ENCODE measurements at regions not wholly inside any gene's neighbourhood (a gene's known extent, or its start where the extent isn't known, plus 50 kb on each side); places are given as distances from the start of the nearest gene placed in this dataset.
"Not testable (repeated sequence)": the region's sequence is repeated elsewhere in the genome, so short reads cannot be mapped to it uniquely, and the experiment has no call there.

DNA sequence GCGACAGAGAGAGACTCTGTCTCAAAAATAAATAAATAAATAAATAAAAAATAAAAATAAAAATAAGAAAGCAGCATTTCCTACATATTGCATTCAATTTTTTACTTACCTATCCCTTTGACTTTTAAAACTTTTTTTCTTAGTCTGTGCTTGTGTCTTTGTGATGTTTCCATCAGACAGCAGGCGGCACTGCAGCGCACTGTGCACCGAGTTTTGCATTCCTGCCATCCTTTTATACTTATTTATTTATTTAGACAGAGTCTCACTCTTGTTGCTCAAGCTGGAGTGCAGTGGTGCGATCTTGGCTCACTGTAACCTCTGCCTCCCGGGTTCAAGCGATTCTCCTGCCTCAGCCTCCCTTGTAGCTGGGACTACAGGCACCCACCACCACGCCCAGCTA lies 203.9 kb downstream of the SPATA31A1 start:
- H3K27me3 ChIP-seq (replicated peaks in 1 of 4; ENCODE audit: control extremely low read depth in 1 of 4, control insufficient read depth in 3 of 4, insufficient read depth in 4 of 4, low read length in 3 of 4); H3K27ac ChIP-seq (ENCODE audit: low read length in 2 of 2); H3K4me1 ChIP-seq (ENCODE audit: control insufficient read depth in 2 of 2, insufficient read depth in 2 of 2, low read length in 2 of 2); intact Hi-C loops (cut with micrococcal nuclease); H3K4me3 Mint-ChIP-seq; H4K20me1 ChIP-seq (ENCODE audit: control insufficient read depth, insufficient read depth, low read length, poor library complexity, severe bottlenecking); H3K79me2 ChIP-seq (ENCODE audit: control insufficient read depth, insufficient read depth, low read length); H3K9me3 ChIP-seq (ENCODE audit: control extremely low read depth in 1 of 3, control insufficient read depth in 2 of 3, insufficient read depth in 1 of 3, low read length in 2 of 3); H3K36me3 ChIP-seq (replicated peaks in 1 of 2; ENCODE audit: control extremely low read depth in 1 of 2, control insufficient read depth in 1 of 2, extremely low read depth in 1 of 2, insufficient read depth in 2 of 2, low read length in 1 of 2); H3K4me2 ChIP-seq (replicated peaks; ENCODE audit: low read depth, low read length, poor library complexity, severe bottlenecking); H3K27me3 Mint-ChIP-seq; H2AFZ ChIP-seq (ENCODE audit: insufficient read depth, low read depth, low read length, poor library complexity, severe bottlenecking); H3K9me3 Mint-ChIP-seq (ENCODE audit: insufficient read depth); DNase-seq; H3K9ac ChIP-seq (ENCODE audit: low read length); H3K4me1 Mint-ChIP-seq; H3K4me3 ChIP-seq (ENCODE audit: control extremely low read depth in 1 of 5, extremely low read depth in 1 of 5, insufficient read depth in 1 of 5, low read depth in 2 of 5, low read length in 4 of 5); H3K27ac Mint-ChIP-seq; CTCF ChIA-PET; POLR2A ChIA-PET: not testable (repeated sequence)
- 100% methylated on average over 2 of the region's 8 CpGs for WGBS (ENCODE audit: insufficient coverage)
- peak; percentile 41 for ATAC-seq (ENCODE audit: low read depth)
- TF ChIP-seq CTCF (IDR thresholded peaks at IDR 0.05) = peak; percentile 45

DNA sequence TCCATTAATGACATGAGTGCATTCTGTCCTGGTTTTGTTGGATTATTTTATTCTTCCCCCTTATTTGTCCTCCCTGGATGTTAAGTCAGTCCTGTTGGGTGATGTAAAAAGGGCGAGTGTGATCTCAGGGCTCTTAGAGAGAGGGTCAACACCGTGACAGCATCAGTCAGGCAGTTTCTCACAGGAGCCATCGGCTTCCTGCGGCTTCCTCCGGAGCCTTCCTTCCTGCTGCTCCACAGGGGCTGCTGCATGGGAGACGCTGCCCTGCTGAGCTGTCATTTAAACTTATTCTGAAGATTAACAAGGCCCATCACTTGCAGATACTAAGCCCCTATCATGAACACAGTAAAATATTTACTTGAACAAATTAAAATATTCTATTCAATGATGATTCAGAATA lies 211.3 kb downstream of the SPATA31A1 start:
- H3K27me3 ChIP-seq (replicated peaks in 1 of 4; ENCODE audit: control extremely low read depth in 1 of 4, control insufficient read depth in 3 of 4, insufficient read depth in 4 of 4, low read length in 3 of 4); ATAC-seq (ENCODE audit: low read depth); H3K27ac ChIP-seq (ENCODE audit: low read length in 2 of 2); DNase-seq; H4K20me1 ChIP-seq (ENCODE audit: control insufficient read depth, insufficient read depth, low read length, poor library complexity, severe bottlenecking); H3K79me2 ChIP-seq (ENCODE audit: control insufficient read depth, insufficient read depth, low read length); H3K27me3 Mint-ChIP-seq; CTCF ChIA-PET; H3K4me2 ChIP-seq (replicated peaks; ENCODE audit: low read depth, low read length, poor library complexity, severe bottlenecking); H3K9ac ChIP-seq (ENCODE audit: low read length); intact Hi-C loops (cut with micrococcal nuclease); H3K4me1 Mint-ChIP-seq; H3K4me1 ChIP-seq (ENCODE audit: control insufficient read depth in 2 of 2, insufficient read depth in 2 of 2, low read length in 2 of 2); H3K4me3 ChIP-seq (ENCODE audit: control extremely low read depth in 1 of 5, extremely low read depth in 1 of 5, insufficient read depth in 1 of 5, low read depth in 2 of 5, low read length in 4 of 5); POLR2A ChIA-PET; H3K9me3 Mint-ChIP-seq (ENCODE audit: insufficient read depth); H3K4me3 Mint-ChIP-seq; H3K36me3 ChIP-seq (replicated peaks in 1 of 2; ENCODE audit: control extremely low read depth in 1 of 2, control insufficient read depth in 1 of 2, extremely low read depth in 1 of 2, insufficient read depth in 2 of 2, low read length in 1 of 2); H2AFZ ChIP-seq (ENCODE audit: insufficient read depth, low read depth, low read length, poor library complexity, severe bottlenecking); H3K9me3 ChIP-seq (ENCODE audit: control extremely low read depth in 1 of 3, control insufficient read depth in 2 of 3, insufficient read depth in 1 of 3, low read length in 2 of 3); H3K27ac Mint-ChIP-seq: not testable (repeated sequence)
- WGBS (ENCODE audit: insufficient coverage) = no CpG with 5 or more reads among the region's 6 CpGs

DNA sequence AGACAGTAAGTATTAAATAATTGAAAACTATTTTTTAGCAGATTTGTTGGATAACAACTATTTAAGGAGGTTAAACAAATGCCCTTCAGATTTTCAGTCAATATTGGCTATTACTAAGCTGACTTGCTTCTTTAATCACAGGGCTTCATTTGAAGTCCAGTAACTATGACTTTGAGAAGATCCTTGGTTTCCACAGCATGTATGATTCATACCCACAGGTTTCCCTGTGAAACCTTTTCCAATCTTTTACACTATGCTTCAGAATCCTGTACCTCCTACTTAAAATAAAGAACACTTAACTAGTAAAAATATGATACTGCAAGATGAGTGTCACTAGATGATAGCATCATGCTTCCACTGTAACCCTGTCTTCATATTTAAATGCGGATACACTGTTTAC lies 211.9 kb downstream of the SPATA31A1 start:
- WGBS (ENCODE audit: insufficient coverage) = no CpG with 5 or more reads among the region's 1 CpG
- H3K4me3 ChIP-seq (ENCODE audit: control extremely low read depth in 1 of 5, extremely low read depth in 1 of 5, insufficient read depth in 1 of 5, low read depth in 2 of 5, low read length in 4 of 5); H3K36me3 ChIP-seq (replicated peaks in 1 of 2; ENCODE audit: control extremely low read depth in 1 of 2, control insufficient read depth in 1 of 2, extremely low read depth in 1 of 2, insufficient read depth in 2 of 2, low read length in 1 of 2); H3K27ac Mint-ChIP-seq; H3K9me3 ChIP-seq (ENCODE audit: control extremely low read depth in 1 of 3, control insufficient read depth in 2 of 3, insufficient read depth in 1 of 3, low read length in 2 of 3); H3K4me1 ChIP-seq (ENCODE audit: control insufficient read depth in 2 of 2, insufficient read depth in 2 of 2, low read length in 2 of 2); H3K4me2 ChIP-seq (replicated peaks; ENCODE audit: low read depth, low read length, poor library complexity, severe bottlenecking); H3K4me1 Mint-ChIP-seq; H4K20me1 ChIP-seq (ENCODE audit: control insufficient read depth, insufficient read depth, low read length, poor library complexity, severe bottlenecking); H3K27me3 Mint-ChIP-seq; POLR2A ChIA-PET; H2AFZ ChIP-seq (ENCODE audit: insufficient read depth, low read depth, low read length, poor library complexity, severe bottlenecking); H3K27me3 ChIP-seq (replicated peaks in 1 of 4; ENCODE audit: control extremely low read depth in 1 of 4, control insufficient read depth in 3 of 4, insufficient read depth in 4 of 4, low read length in 3 of 4); ATAC-seq (ENCODE audit: low read depth); H3K27ac ChIP-seq (ENCODE audit: low read length in 2 of 2); H3K79me2 ChIP-seq (ENCODE audit: control insufficient read depth, insufficient read depth, low read length); intact Hi-C loops (cut with micrococcal nuclease); H3K9ac ChIP-seq (ENCODE audit: low read length); DNase-seq; H3K9me3 Mint-ChIP-seq (ENCODE audit: insufficient read depth); CTCF ChIA-PET; H3K4me3 Mint-ChIP-seq: not testable (repeated sequence)

- H3K4me1 ChIP-seq (ENCODE audit: control insufficient read depth in 2 of 2, insufficient read depth in 2 of 2, low read length in 2 of 2); H3K27ac Mint-ChIP-seq; POLR2A ChIA-PET; H3K9me3 Mint-ChIP-seq (ENCODE audit: insufficient read depth); intact Hi-C loops (cut with micrococcal nuclease); H3K4me3 Mint-ChIP-seq; H3K4me1 Mint-ChIP-seq; H3K4me2 ChIP-seq (replicated peaks; ENCODE audit: low read depth, low read length, poor library complexity, severe bottlenecking); CTCF ChIA-PET; H3K27ac ChIP-seq (ENCODE audit: low read length in 2 of 2); ATAC-seq (ENCODE audit: low read depth); H3K9ac ChIP-seq (ENCODE audit: low read length); H3K27me3 ChIP-seq (replicated peaks in 1 of 4; ENCODE audit: control extremely low read depth in 1 of 4, control insufficient read depth in 3 of 4, insufficient read depth in 4 of 4, low read length in 3 of 4); H4K20me1 ChIP-seq (ENCODE audit: control insufficient read depth, insufficient read depth, low read length, poor library complexity, severe bottlenecking); H3K36me3 ChIP-seq (replicated peaks in 1 of 2; ENCODE audit: control extremely low read depth in 1 of 2, control insufficient read depth in 1 of 2, extremely low read depth in 1 of 2, insufficient read depth in 2 of 2, low read length in 1 of 2); H3K27me3 Mint-ChIP-seq; H3K9me3 ChIP-seq (ENCODE audit: control extremely low read depth in 1 of 3, control insufficient read depth in 2 of 3, insufficient read depth in 1 of 3, low read length in 2 of 3); H3K79me2 ChIP-seq (ENCODE audit: control insufficient read depth, insufficient read depth, low read length); DNase-seq; H2AFZ ChIP-seq (ENCODE audit: insufficient read depth, low read depth, low read length, poor library complexity, severe bottlenecking); H3K4me3 ChIP-seq (ENCODE audit: control extremely low read depth in 1 of 5, extremely low read depth in 1 of 5, insufficient read depth in 1 of 5, low read depth in 2 of 5, low read length in 4 of 5): not testable (repeated sequence)
- no CpG with 5 or more reads among the region's 2 CpGs for WGBS (ENCODE audit: insufficient coverage)
Observed at GRCh38 chr9:39568900-39569299, 213.4 kb downstream of the SPATA31A1 start.
